ENCODE measurements at regions not wholly inside any gene's neighbourhood (a gene's known extent, or its start where the extent isn't known, plus 50 kb on each side); places are given as distances from the start of the nearest gene placed in this dataset.

GRCh38 chr2:123162400-123163016 lies 862.6 kb upstream of the CNTNAP5 start:
- Mint-ChIP-seq H3K36me3 (no peaks in the 10 kb centered on the region), H3K4me3 (no peak overlapping the region), H3K9me3 (ENCODE audit: low read depth) (peaks cover 14% of the 10 kb centered on the region), H3K4me1 (ENCODE audit: low read depth) (no peaks in the 10 kb centered on the region), H3K27me3 (no peaks in the 10 kb centered on the region), H3K27ac (no peak overlapping the region)

- Mint-ChIP-seq H3K27ac (no peak overlapping the region), H3K4me1 (ENCODE audit: low read depth) (no peaks in the 10 kb centered on the region), H3K9me3 (ENCODE audit: low read depth) (peaks cover 18% of the 10 kb centered on the region), H3K4me3 (no peak overlapping the region), H3K36me3 (no peaks in the 10 kb centered on the region), H3K27me3 (no peaks in the 10 kb centered on the region)
Observed at GRCh38 chr2:123163398-123163797, 861.7 kb upstream of the CNTNAP5 start.

GRCh38 chr2:123164216-123164615 lies 860.9 kb upstream of the CNTNAP5 start:
- no peaks in the 10 kb centered on the region for H3K27me3 Mint-ChIP-seq
- H3K36me3 Mint-ChIP-seq, result no peaks in the 10 kb centered on the region
- H3K4me1 Mint-ChIP-seq (ENCODE audit: low read depth), result no peaks in the 10 kb centered on the region
- H3K4me3 Mint-ChIP-seq, result no peak overlapping the region
- no peak overlapping the region for H3K27ac Mint-ChIP-seq
- peaks cover 18% of the 10 kb centered on the region for H3K9me3 Mint-ChIP-seq (ENCODE audit: low read depth)

- H3K36me3 Mint-ChIP-seq, result no peaks in the 10 kb centered on the region
- H3K27ac Mint-ChIP-seq, result no peak overlapping the region
- no peaks in the 10 kb centered on the region for H3K4me1 Mint-ChIP-seq (ENCODE audit: low read depth)
- no peaks in the 10 kb centered on the region for H3K27me3 Mint-ChIP-seq
- H3K4me3 Mint-ChIP-seq, result no peak overlapping the region
- peaks cover 19% of the 10 kb centered on the region for H3K9me3 Mint-ChIP-seq (ENCODE audit: low read depth)
Observed at GRCh38 chr2:123165616-123166015, 859.5 kb upstream of the CNTNAP5 start.

DNA sequence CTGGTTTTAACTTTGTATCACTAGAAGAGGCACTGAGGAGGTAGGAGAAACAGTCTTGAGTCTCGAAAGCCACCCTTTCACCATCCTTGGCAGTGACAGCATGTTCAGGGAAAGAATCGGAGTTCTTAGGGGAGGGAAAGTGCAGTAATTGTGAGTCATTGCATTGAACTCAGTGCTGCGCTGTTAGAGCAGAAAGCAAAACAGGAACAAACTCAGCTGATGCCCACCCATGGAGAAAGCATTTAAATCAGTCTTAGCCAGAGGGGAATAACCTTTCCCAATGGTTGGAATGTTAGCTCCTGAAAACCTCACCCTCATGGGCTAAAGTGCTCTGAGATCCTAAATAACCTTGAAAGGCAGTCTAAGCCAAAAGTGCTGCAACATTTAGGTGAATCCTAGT lies 845.6 kb upstream of the CNTNAP5 start:
- no peaks in the 10 kb centered on the region for H3K4me1 Mint-ChIP-seq (ENCODE audit: low read depth)

DNA sequence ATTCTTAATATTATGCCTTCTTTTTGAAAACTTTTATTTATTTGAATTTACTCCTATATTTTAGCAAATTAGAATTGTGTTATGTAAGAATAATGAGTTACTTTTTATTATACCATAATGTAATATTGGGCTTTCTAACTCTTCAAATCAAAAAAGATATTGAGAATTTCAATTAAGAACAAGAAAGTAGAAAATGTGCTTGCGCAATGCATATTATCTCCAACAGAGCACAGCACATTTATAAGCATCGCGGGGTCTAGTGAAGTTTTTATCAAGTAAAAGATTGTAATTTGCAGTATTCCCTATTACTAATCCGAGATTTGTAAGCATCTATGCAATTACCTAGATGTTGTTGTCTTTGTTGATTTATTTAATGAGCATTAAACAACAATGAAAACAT lies 829.1 kb upstream of the CNTNAP5 start:
- Mint-ChIP-seq H3K27me3 (no peaks in the 10 kb centered on the region), H3K4me1 (ENCODE audit: low read depth) (no peaks in the 10 kb centered on the region), H3K36me3 (no peaks in the 10 kb centered on the region), H3K9me3 (ENCODE audit: low read depth) (peaks cover 9% of the 10 kb centered on the region), H3K4me3 (no peak overlapping the region), H3K27ac (no peak overlapping the region)

More for the DNA sequence above, 845.6 kb upstream of the CNTNAP5 start:
- Mint-ChIP-seq H3K36me3 (no peaks in the 10 kb centered on the region), H3K4me3 (no peak overlapping the region), H3K9me3 (ENCODE audit: low read depth) (peaks cover 31% of the 10 kb centered on the region), H3K27ac (no peak overlapping the region), H3K27me3 (no peaks in the 10 kb centered on the region)

- H3K36me3 Mint-ChIP-seq, result no peaks in the 10 kb centered on the region
- peaks cover 30% of the 10 kb centered on the region for H3K9me3 Mint-ChIP-seq (ENCODE audit: low read depth)
- no peak overlapping the region for H3K27ac Mint-ChIP-seq
- no peaks in the 10 kb centered on the region for H3K27me3 Mint-ChIP-seq
- H3K4me1 Mint-ChIP-seq (ENCODE audit: low read depth), result no peaks in the 10 kb centered on the region
- H3K4me3 Mint-ChIP-seq, result no peak overlapping the region
Observed at GRCh38 chr2:123200035-123200434, 825.1 kb upstream of the CNTNAP5 start.

- H3K4me3 Mint-ChIP-seq, result no peak overlapping the region
- H3K27ac Mint-ChIP-seq, result no peak overlapping the region
- no peaks in the 10 kb centered on the region for H3K36me3 Mint-ChIP-seq
- H3K27me3 Mint-ChIP-seq, result no peaks in the 10 kb centered on the region
- peaks cover 28% of the 10 kb centered on the region for H3K9me3 Mint-ChIP-seq (ENCODE audit: low read depth)
- H3K4me1 Mint-ChIP-seq (ENCODE audit: low read depth), result no peaks in the 10 kb centered on the region
Observed at GRCh38 chr2:123207245-123207644, 817.8 kb upstream of the CNTNAP5 start.

DNA sequence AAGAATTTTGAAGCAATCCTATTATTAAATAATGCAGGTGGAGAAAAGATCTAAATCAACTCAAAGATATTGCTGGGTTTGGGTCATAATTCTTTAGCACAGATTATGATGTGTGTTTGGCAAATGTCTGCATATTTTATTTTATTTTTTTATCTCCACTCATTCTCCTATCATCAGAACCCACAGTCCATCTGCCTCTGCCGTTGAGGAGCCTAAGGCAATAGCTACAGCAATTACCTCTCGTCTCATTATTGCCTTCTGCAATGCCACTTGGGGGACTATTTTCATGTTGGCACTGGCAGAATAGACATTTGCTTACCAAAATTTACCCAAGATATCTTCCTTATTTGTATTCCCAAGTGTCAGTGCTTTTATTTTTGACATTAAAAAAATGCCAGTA lies 815.9 kb upstream of the CNTNAP5 start:
- Mint-ChIP-seq H3K9me3 (ENCODE audit: low read depth) (peaks cover 22% of the 10 kb centered on the region), H3K27me3 (no peaks in the 10 kb centered on the region), H3K36me3 (no peaks in the 10 kb centered on the region), H3K4me3 (no peak overlapping the region), H3K4me1 (ENCODE audit: low read depth) (no peaks in the 10 kb centered on the region), H3K27ac (no peak overlapping the region)

- Mint-ChIP-seq H3K27ac (no peak overlapping the region), H3K36me3 (no peaks in the 10 kb centered on the region), H3K4me1 (ENCODE audit: low read depth) (no peaks in the 10 kb centered on the region), H3K9me3 (ENCODE audit: low read depth) (peaks cover 16% of the 10 kb centered on the region), H3K4me3 (no peak overlapping the region), H3K27me3 (no peaks in the 10 kb centered on the region)
Observed at GRCh38 chr2:123211181-123211580, 813.9 kb upstream of the CNTNAP5 start.

DNA sequence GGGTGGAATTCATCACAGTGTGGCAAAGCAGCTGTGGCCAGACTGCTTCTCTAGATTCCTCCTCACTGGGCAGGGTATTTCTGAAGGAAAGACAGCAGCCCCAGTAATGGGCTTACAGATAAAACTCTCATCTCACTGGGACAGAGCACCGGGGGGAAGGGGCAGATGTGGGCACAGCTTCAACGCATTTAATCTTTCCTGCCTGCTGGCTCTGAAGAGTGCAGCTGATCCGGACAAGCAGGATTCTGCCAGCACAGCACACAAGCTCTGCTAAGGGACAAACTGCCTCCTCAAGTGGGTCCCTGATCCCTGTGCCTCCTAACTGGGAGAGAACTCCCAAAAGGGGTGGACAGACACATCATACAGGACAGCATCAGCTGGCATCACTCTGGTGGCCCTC lies 779.9 kb upstream of the CNTNAP5 start:
- H3K9me3 Mint-ChIP-seq (ENCODE audit: low read depth), result peaks cover 14% of the 10 kb centered on the region
- H3K4me3 Mint-ChIP-seq, result no peak overlapping the region
- H3K36me3 Mint-ChIP-seq, result no peaks in the 10 kb centered on the region
- no peaks in the 10 kb centered on the region for H3K27me3 Mint-ChIP-seq
- H3K27ac Mint-ChIP-seq, result no peak overlapping the region
- no peaks in the 10 kb centered on the region for H3K4me1 Mint-ChIP-seq (ENCODE audit: low read depth)

- Mint-ChIP-seq H3K27ac (no peak overlapping the region), H3K27me3 (no peaks in the 10 kb centered on the region), H3K4me3 (no peak overlapping the region), H3K4me1 (ENCODE audit: low read depth) (no peaks in the 10 kb centered on the region), H3K9me3 (ENCODE audit: low read depth) (peaks cover 12% of the 10 kb centered on the region), H3K36me3 (no peaks in the 10 kb centered on the region)
Observed at GRCh38 chr2:123258877-123259539, 766.1 kb upstream of the CNTNAP5 start.

- Mint-ChIP-seq H3K4me1 (ENCODE audit: low read depth) (no peaks in the 10 kb centered on the region), H3K27me3 (no peaks in the 10 kb centered on the region), H3K9me3 (ENCODE audit: low read depth) (peaks cover 18% of the 10 kb centered on the region), H3K27ac (no peak overlapping the region), H3K4me3 (no peak overlapping the region), H3K36me3 (no peaks in the 10 kb centered on the region)
Observed at GRCh38 chr2:123262856-123263255, 762.2 kb upstream of the CNTNAP5 start.

DNA sequence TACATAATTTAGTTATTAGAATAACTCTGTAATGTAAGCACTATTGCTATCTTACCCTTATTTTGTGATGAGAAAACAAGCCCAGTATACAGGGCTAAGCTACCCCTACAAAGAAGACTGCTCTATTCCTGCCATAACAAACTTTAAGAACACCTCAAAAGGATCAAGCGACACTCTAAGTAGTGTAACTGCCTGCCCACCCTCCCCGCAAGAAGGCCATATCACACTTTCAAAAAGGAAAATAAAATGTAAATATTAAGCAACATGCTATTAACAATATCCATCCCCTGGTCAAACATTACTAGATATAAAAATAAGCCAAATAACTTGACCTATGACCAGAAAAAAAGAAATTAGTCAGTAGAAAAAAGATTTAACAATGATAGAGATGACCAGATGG lies 741.7 kb upstream of the CNTNAP5 start:
- Mint-ChIP-seq H3K9me3 (ENCODE audit: low read depth) (peaks cover 10% of the 10 kb centered on the region), H3K4me1 (ENCODE audit: low read depth) (no peaks in the 10 kb centered on the region), H3K36me3 (no peaks in the 10 kb centered on the region), H3K27ac (no peak overlapping the region), H3K27me3 (no peaks in the 10 kb centered on the region), H3K4me3 (no peak overlapping the region)

GRCh38 chr2:123303731-123304130 lies 721.4 kb upstream of the CNTNAP5 start:
- H3K27me3 Mint-ChIP-seq, result no peaks in the 10 kb centered on the region
- H3K36me3 Mint-ChIP-seq, result no peaks in the 10 kb centered on the region
- no peaks in the 10 kb centered on the region for H3K4me1 Mint-ChIP-seq (ENCODE audit: low read depth)
- H3K27ac Mint-ChIP-seq, result no peak overlapping the region
- H3K4me3 Mint-ChIP-seq, result no peak overlapping the region
- peaks cover 13% of the 10 kb centered on the region for H3K9me3 Mint-ChIP-seq (ENCODE audit: low read depth)
